Stimulated activated CD4-positive, alpha-beta T cell treated with anti-CD3 and anti-CD28 coated beads, Interleukin-15, amount 100 ng/mL, for 1 hour (primary cell): ENCODE measurements at regions not wholly inside any gene's neighbourhood (a gene's known extent, or its start where the extent isn't known, plus 50 kb on each side); places are given as distances from the start of the nearest gene placed in this dataset.

ENCODE experiments used
- DNase-seq, 2 donors: peaks; one replicate each; pipeline ENCODE4 v3.0.0-alpha.2; 2020; ENCODE audit warnings: low read depth in 1 of 2, low spot score in 1 of 2

DNA sequence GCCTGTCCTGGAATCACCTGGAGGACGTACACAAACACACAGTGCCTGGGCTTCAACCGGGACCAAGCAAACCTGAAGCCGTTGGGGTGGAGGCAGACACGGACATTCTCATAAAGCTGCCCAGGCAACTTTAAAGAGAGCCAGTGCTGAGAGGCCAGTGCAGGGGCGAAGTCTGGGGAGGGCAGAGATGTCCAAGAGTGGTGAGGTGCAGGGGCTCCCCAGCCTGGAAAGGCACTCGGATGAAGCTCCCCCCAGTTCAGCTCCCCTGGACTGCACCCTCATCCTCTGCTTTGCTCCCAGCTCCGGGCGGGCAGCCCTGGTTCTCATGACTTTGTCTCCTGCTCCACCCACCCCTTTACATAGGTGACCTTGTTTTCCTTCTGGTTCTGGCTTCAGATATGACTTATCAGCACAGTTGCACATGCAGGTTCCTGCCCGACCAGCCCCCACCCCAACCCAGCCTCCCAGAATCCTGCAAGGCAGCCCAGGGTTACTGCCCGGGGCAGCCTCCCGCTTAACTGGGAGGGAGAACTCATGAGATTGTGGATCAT, 60.8 kb upstream of the EEPD1 start:
- no peak for DNase-seq

GRCh38 chr7:36096460-36097095, 56.5 kb upstream of the EEPD1 start:
- no peak for DNase-seq

DNA sequence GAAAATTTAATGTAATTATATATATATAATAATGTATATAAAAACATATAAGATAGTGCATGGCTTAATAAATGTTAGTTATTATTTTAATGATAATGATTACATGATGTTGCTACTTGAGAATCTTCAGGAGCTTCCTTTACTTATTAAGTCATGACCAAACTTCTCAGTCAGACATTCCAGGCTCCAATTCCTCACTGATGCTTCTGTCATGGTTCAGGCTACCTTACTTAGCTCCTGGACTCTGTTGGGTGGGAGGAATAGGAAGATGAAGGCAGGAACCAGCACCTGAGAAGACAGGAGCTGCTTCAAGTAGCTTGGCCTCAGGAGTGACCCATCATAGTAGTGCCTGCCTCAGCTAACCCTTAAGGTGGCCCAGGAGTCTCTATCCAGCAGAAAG, 55.0 kb upstream of the EEPD1 start:
- DNase-seq, result no peak

DNA sequence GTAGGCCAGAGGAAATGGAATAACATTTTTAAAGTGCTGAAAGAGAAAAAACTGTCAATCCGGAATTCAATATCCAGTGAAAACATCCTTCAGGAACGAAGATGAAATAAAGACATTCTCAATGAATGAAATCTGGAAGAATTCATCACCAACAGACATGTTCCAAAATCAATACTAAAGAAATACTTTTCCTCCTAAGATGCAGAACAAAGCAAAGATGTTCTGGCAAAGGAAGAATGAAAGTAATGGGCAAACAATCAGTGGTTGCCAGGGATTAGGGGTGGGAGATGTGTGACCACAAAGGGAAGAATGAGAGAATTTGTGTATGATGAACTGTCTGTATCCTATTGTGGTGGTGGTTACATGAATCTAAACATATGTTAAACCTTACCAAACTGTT, 52.8 kb upstream of the EEPD1 start:
- no peak for DNase-seq

DNA sequence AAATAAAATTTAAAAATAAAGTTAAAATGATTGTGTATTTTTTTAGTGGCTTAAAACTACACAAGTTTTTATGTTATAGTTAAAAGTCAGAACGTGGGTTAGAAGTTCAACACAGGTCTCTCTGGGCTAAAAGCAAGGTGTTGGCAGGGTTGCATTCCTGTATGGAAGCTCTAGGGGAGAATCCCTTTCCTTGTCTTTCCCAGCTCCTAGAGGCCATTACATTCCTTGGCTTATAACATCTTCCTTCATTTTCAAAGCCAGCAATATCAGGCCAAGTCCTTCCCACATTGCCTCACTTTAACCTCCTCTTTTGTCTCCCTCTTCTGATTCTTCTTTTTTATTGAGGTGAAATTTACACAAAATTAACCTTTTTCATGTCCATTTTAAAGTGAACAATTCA, 52.4 kb upstream of the EEPD1 start:
- no peak for DNase-seq
